Urinary bladder (tissue), 3 donors: ENCODE measurements at regions not wholly inside any gene's neighbourhood (a gene's known extent, or its start where the extent isn't known, plus 50 kb on each side); places are given as distances from the start of the nearest gene placed in this dataset.

ENCODE experiments used
- DNase-seq: peaks from one replicate; pipeline ENCODE4 v3.0.0-alpha.2; 2015; ENCODE audit errors: extremely low spot score
- H3K27ac ChIP-seq: one replicate; pipeline ENCODE4 v1.5.1; 2013; ENCODE audit warnings: low read depth, mild to moderate bottlenecking, moderate library complexity
- H3K36me3 ChIP-seq: one replicate; pipeline ENCODE4 v1.6.1; 2013; ENCODE audit warnings: mild to moderate bottlenecking, moderate library complexity; ENCODE audit not compliant: insufficient read depth
- H3K4me1 ChIP-seq: one replicate; pipeline ENCODE4 v1.6.1; 2013; ENCODE audit warnings: mild to moderate bottlenecking, moderate library complexity; ENCODE audit not compliant: insufficient read depth
- H3K4me3 ChIP-seq: one replicate; pipeline ENCODE4 v1.5.1; 2013; ENCODE audit warnings: low read depth, low read length
- WGBS: extraction: QIAGEN DNeasy Blood & Tissue Kit; methylation state at CpG from one replicate; pipeline ENCODE4 v1.1.7; 2013; 5-methylcytosine and 5-hydroxymethylcytosine counted together
- donor health status: healthy with polysubstance abuse.
- donor health status: healthy.

- H3K4me1 ChIP-seq = no peaks in the 10 kb centered on the region
- H3K36me3 ChIP-seq = no peaks in the 10 kb centered on the region
- 87% methylated on average over 9 of the region's 9 CpGs for WGBS
- no peak for DNase-seq
- no peak overlapping the region for H3K4me3 ChIP-seq
- H3K27ac ChIP-seq = no peak overlapping the region
These were observed 287.3 kb downstream of the IRX2 start for GRCh38 chr5:2464141-2464540.

- Histone ChIP-seq H3K4me1 (no peaks in the 10 kb centered on the region), H3K36me3 (no peaks in the 10 kb centered on the region), H3K27ac (no peak overlapping the region), H3K4me3 (no peak overlapping the region)
- DNase-seq = no peak
- 69% methylated on average over 23 of the region's 23 CpGs for WGBS
These were observed 289.5 kb downstream of the IRX2 start for GRCh38 chr5:2461701-2462691.

GRCh38 chr5:2460098-2460497 lies 291.4 kb downstream of the IRX2 start:
- DNase-seq = no peak
- H3K4me3 ChIP-seq = no peak overlapping the region
- no peak overlapping the region for H3K27ac ChIP-seq
- no peaks in the 10 kb centered on the region for H3K36me3 ChIP-seq
- no peaks in the 10 kb centered on the region for H3K4me1 ChIP-seq
- 80% methylated on average over 3 of the region's 3 CpGs for WGBS

- H3K27ac ChIP-seq = no peak overlapping the region
- H3K4me3 ChIP-seq = no peak overlapping the region
- no peaks in the 10 kb centered on the region for H3K36me3 ChIP-seq
- WGBS = 15% methylated on average over 2 of the region's 2 CpGs
- DNase-seq = no peak
- no peaks in the 10 kb centered on the region for H3K4me1 ChIP-seq
These were observed 292.2 kb downstream of the IRX2 start for GRCh38 chr5:2459251-2459650.

GRCh38 chr5:2455878-2456277 lies 295.6 kb downstream of the IRX2 start:
- Histone ChIP-seq H3K27ac (no peak overlapping the region), H3K4me3 (no peak overlapping the region), H3K4me1 (no peaks in the 10 kb centered on the region), H3K36me3 (no peaks in the 10 kb centered on the region)
- 85% methylated on average over 3 of the region's 3 CpGs for WGBS
- DNase-seq = no peak

- Histone ChIP-seq H3K4me1 (no peaks in the 10 kb centered on the region), H3K4me3 (no peak overlapping the region), H3K27ac (no peak overlapping the region), H3K36me3 (no peaks in the 10 kb centered on the region)
- WGBS = 77% methylated on average over 5 of the region's 5 CpGs
- DNase-seq = no peak
These were observed 296.6 kb downstream of the IRX2 start for GRCh38 chr5:2454876-2455275.

GRCh38 chr5:2453781-2454180 lies 297.7 kb downstream of the IRX2 start:
- 52% methylated on average over 3 of the region's 3 CpGs for WGBS
- H3K4me1 ChIP-seq = no peaks in the 10 kb centered on the region
- H3K4me3 ChIP-seq = no peak overlapping the region
- no peak overlapping the region for H3K27ac ChIP-seq
- DNase-seq = no peak
- no peaks in the 10 kb centered on the region for H3K36me3 ChIP-seq

- H3K36me3 ChIP-seq = no peaks in the 10 kb centered on the region
- H3K4me3 ChIP-seq = no peak overlapping the region
- H3K27ac ChIP-seq = no peak overlapping the region
- no peak for DNase-seq
- H3K4me1 ChIP-seq = no peaks in the 10 kb centered on the region
These were observed 300.4 kb downstream of the IRX2 start for GRCh38 chr5:2451100-2451499.

GRCh38 chr5:2442496-2443354 lies 308.8 kb downstream of the IRX2 start:
- no peak overlapping the region for H3K4me3 ChIP-seq
- 63% methylated on average over 31 of the region's 31 CpGs for WGBS
- no peak overlapping the region for H3K27ac ChIP-seq
- no peaks in the 10 kb centered on the region for H3K36me3 ChIP-seq
- H3K4me1 ChIP-seq = no peaks in the 10 kb centered on the region
- DNase-seq = no peak

- WGBS = 70% methylated on average over 14 of the region's 14 CpGs
- no peak for DNase-seq
- Histone ChIP-seq H3K27ac (no peak overlapping the region), H3K4me3 (no peak overlapping the region), H3K4me1 (no peaks in the 10 kb centered on the region), H3K36me3 (no peaks in the 10 kb centered on the region)
These were observed 309.8 kb downstream of the IRX2 start for GRCh38 chr5:2441495-2442180.

- no peaks in the 10 kb centered on the region for H3K4me1 ChIP-seq
- WGBS = 92% methylated on average over 3 of the region's 3 CpGs
- no peak overlapping the region for H3K4me3 ChIP-seq
- no peak for DNase-seq
- no peak overlapping the region for H3K27ac ChIP-seq
- H3K36me3 ChIP-seq = no peaks in the 10 kb centered on the region
These were observed 311.9 kb downstream of the IRX2 start for GRCh38 chr5:2439608-2440007.

GRCh38 chr5:2433086-2433485 lies 318.4 kb downstream of the IRX2 start:
- WGBS = 54% methylated on average over 6 of the region's 6 CpGs
- Histone ChIP-seq H3K4me1 (no peaks in the 10 kb centered on the region), H3K27ac (no peak overlapping the region), H3K36me3 (no peaks in the 10 kb centered on the region), H3K4me3 (no peak overlapping the region)
- no peak for DNase-seq

GRCh38 chr5:2432076-2432920 lies 319.2 kb downstream of the IRX2 start:
- no peak overlapping the region for H3K4me3 ChIP-seq
- no peaks in the 10 kb centered on the region for H3K4me1 ChIP-seq
- no peaks in the 10 kb centered on the region for H3K36me3 ChIP-seq
- no peak for DNase-seq
- WGBS = 61% methylated on average over 14 of the region's 14 CpGs
- no peak overlapping the region for H3K27ac ChIP-seq
